H1 (cell line): ENCODE measurements at regions not wholly inside any gene's neighbourhood (a gene's known extent, or its start where the extent isn't known, plus 50 kb on each side); places are given as distances from the start of the nearest gene placed in this dataset.

Experiments used
- SP1 ChIP-seq: IDR thresholded peaks from 2 replicates; pipeline ENCODE4 v1.6.1; 2011; ENCODE audit warnings: low read depth, low read length
- SP4 ChIP-seq: IDR thresholded peaks from 2 replicates; pipeline ENCODE4 v1.6.1; 2012; ENCODE audit warnings: low read length, inconsistent platforms

DNA sequence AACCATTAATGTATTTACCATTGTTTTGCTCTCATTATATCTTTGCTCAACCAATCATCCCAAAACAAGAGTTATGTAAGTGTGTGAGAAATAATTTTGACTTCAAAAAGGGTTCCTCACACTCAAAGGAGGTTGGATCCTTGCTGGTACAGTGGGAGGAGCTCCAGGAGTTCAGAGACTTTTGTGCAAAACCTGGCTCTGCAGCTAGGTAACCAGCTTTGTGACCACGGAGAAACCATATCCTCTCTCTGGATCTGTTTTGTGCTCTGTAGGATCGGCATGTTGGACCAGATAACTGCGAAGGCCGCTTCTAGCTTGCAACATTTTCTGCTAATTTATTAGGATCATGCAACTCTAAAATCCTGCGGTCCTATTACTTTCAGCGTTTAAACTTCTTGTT, 128.6 kb upstream of the LIPC start (continued):
- no peak for TF ChIP-seq SP1
- TF ChIP-seq SP4, result no peak
- TF ChIP-seq, all 59 proteins: peak for 0
